ENCODE measurements at regions not wholly inside any gene's neighbourhood (a gene's known extent, or its start where the extent isn't known, plus 50 kb on each side); places are given as distances from the start of the nearest gene placed in this dataset.

DNA sequence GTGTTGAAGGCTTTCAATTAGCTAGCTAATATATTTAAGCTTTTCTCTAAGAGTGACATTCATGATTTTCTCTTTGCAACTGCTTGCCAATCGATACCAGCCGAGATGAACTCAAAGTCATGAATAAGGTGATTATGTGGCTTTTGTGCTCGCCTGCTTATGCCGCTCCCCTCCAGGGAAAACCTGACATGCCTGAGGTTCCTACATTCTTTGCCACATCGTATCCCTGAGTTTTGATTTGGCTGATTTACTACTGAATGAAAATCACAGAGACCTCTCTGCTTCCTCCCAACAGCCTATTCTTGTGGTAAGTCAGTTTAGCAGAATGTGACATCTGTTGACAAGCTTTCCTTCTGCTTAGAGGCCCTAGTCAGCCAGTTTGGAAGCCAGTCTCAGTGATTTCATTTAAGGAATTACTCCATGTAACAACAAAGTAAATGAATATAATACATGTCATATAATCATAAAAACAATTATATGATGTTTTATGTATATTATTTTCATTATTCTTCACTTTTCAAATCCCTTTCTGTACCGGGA, 513.4 kb downstream of the CSNK1G3 start:
- TF ChIP-seq SIN3A (IDR thresholded peaks at IDR 0.05; ENCODE audit: borderline replicate concordance, insufficient read depth, low read length) = no peak
- TF ChIP-seq POLR2AphosphoS5 (IDR thresholded peaks at IDR 0.05; ENCODE audit: low read depth, low read length) = no peak
- TF ChIP-seq REST (IDR thresholded peaks at IDR 0.05; ENCODE audit: insufficient read depth in 1 of 2, low read depth in 2 of 2, low read length in 2 of 2) = no peak
